SK-N-SH (cell line): ENCODE measurements at regions not wholly inside any gene's neighbourhood (a gene's known extent, or its start where the extent isn't known, plus 50 kb on each side); places are given as distances from the start of the nearest gene placed in this dataset.

ENCODE experiments used
- CTCF ChIA-PET: fragments of 300-600, 350-600 bp; formaldehyde crosslinking; extraction: SDS; loops from one replicate; lab custom pipeline; 2021; lab: Yijun Ruan, JAX
- POLR2A ChIA-PET: fragments of 350-600 bp; sonication (Branson Sonifier 250); formaldehyde crosslinking; extraction: SDS; loops from one replicate; lab custom pipeline; 2020; ENCODE audit warnings: antibody characterized with exemption, inconsistent platforms; lab: Yijun Ruan, JAX
- DNase-seq: peaks from one replicate; pipeline ENCODE4 v3.0.0; 2012
- H2AFZ ChIP-seq: fragments of 200-600 bp; sonication (generic); 2 replicates; pipeline ENCODE4 v1.8.1; 2016; ENCODE audit warnings: antibody characterized with exemption, mild to moderate bottlenecking, low read depth
- H3F3A ChIP-seq: fragments of 200-600 bp; sonication (generic); replicated peaks from 2 replicates; pipeline ENCODE3; 2016; ENCODE audit warnings: antibody characterized with exemption, mild to moderate bottlenecking; ENCODE audit not compliant: insufficient read depth
- H3K27ac ChIP-seq, 2 experiments: fragments of 200-500 bp in 1 of 2; fragments of 200-600 bp in 1 of 2; sonication (Bioruptor generic) in 1 of 2; sonication (generic), shearing (Covaris generic) in 1 of 2; 2 replicates each; pipeline versions ENCODE4 v1.5.1 to v1.6.1; 2014 to 2016; ENCODE audit warnings: low read depth in 2 of 2, inconsistent platforms in 1 of 2, low read length in 1 of 2, mild to moderate bottlenecking in 1 of 2, mixed read lengths in 1 of 2
- H3K27me3 ChIP-seq: fragments of 200-600 bp; sonication (generic), shearing (Covaris generic); 2 replicates; pipeline ENCODE4 v1.6.1; 2016; ENCODE audit warnings: mixed run types; ENCODE audit not compliant: insufficient read depth
- H3K36me3 ChIP-seq, 2 experiments: fragments of 200-500 bp in 1 of 2; fragments of 200-600 bp in 1 of 2; sonication (Bioruptor generic) in 1 of 2; sonication (generic) in 1 of 2; replicated peaks in 1 of 2; 2 replicates each; pipeline versions ENCODE3 to v1.5.1; 2014 to 2016; ENCODE audit warnings: low read length in 1 of 2, mild to moderate bottlenecking in 1 of 2; ENCODE audit not compliant: insufficient read depth in 2 of 2, control insufficient read depth in 1 of 2
- H3K4me1 ChIP-seq, 2 experiments: fragments of 200-500 bp in 1 of 2; fragments of 200-600 bp in 1 of 2; sonication (Bioruptor generic) in 1 of 2; sonication (generic), shearing (Covaris generic) in 1 of 2; 2 replicates each; pipeline versions ENCODE4 v1.5.1 to v1.6.1; 2014 to 2016; ENCODE audit warnings: low read depth in 1 of 2, low read length in 1 of 2, mixed run types in 1 of 2; ENCODE audit not compliant: insufficient read depth in 2 of 2, control insufficient read depth in 1 of 2
- H3K4me2 ChIP-seq: fragments of 200-600 bp; sonication (generic), shearing (Covaris generic); 2 replicates; pipeline ENCODE4 v1.6.1; 2017; ENCODE audit warnings: mixed run types
- H3K4me3 ChIP-seq, 2 experiments: fragments of 200-500 bp in 1 of 2; fragments of 200-600 bp in 1 of 2; sonication (Bioruptor generic) in 1 of 2; sonication (generic), shearing (Covaris generic) in 1 of 2; 2 replicates each; pipeline versions ENCODE4 v1.5.1 to v1.8.1; 2014 to 2016; ENCODE audit warnings: low read depth in 2 of 2, inconsistent platforms in 1 of 2, low read length in 1 of 2, mild to moderate bottlenecking in 1 of 2, mixed read lengths in 1 of 2, moderate library complexity in 1 of 2
- H3K79me2 ChIP-seq: fragments of 200-600 bp; sonication (generic); 2 replicates; pipeline ENCODE4 v1.8.1; 2017; ENCODE audit warnings: mild to moderate bottlenecking; ENCODE audit not compliant: insufficient read depth
- H3K9ac ChIP-seq: fragments of 200-600 bp; sonication (generic); 2 replicates; pipeline ENCODE4 v1.6.1; 2017; ENCODE audit warnings: mixed run types
- H3K9me2 ChIP-seq: fragments of 200-600 bp; sonication (generic); 2 replicates; pipeline ENCODE4 v1.6.1; 2017; ENCODE audit warnings: mixed run types
- H3K9me3 ChIP-seq: fragments of 200-600 bp; sonication (generic); 2 replicates; pipeline ENCODE4 v1.6.1; 2017; ENCODE audit warnings: mixed run types, mild to moderate bottlenecking, moderate library complexity
- H4K20me1 ChIP-seq: fragments of 200-600 bp; sonication (generic); 2 replicates; pipeline ENCODE4 v1.6.1; 2017; ENCODE audit warnings: mild to moderate bottlenecking, mixed run types; ENCODE audit not compliant: insufficient read depth
- EZH2phosphoT487 ChIP-seq: fragments of 200-600 bp; sonication (generic); IDR thresholded peaks from 2 replicates; pipeline ENCODE4 v1.6.1; 2017; ENCODE audit warnings: low read depth, mixed run types, mild to moderate bottlenecking, antibody characterized with exemption, moderate library complexity, borderline replicate concordance
- FOSL2 ChIP-seq: IDR thresholded peaks from 2 replicates; pipeline ENCODE4 v1.4.0; 2012; ENCODE audit warnings: low read depth, mild to moderate bottlenecking, moderate library complexity, borderline replicate concordance
- IRF3 ChIP-seq: fragments of 150-350 bp; IDR thresholded peaks from 2 replicates; pipeline ENCODE4 v1.6.1; 2016; ENCODE audit warnings: mild to moderate bottlenecking, low read depth, low read length
- RFX5 ChIP-seq: IDR thresholded peaks from 2 replicates; pipeline ENCODE4 v1.6.1; 2012; ENCODE audit warnings: mild to moderate bottlenecking, improper control_type of control experiment, low read length
- RXRA ChIP-seq: IDR thresholded peaks from 2 replicates; pipeline ENCODE4 v1.4.0; 2012; ENCODE audit warnings: low read depth, mild to moderate bottlenecking, borderline replicate concordance
- TAF1 ChIP-seq: IDR thresholded peaks from 2 replicates; pipeline ENCODE4 v1.6.1; 2012; ENCODE audit warnings: low read depth, mild to moderate bottlenecking, low read length, moderate library complexity, borderline replicate concordance
- USF2 ChIP-seq: fragments of 150-350 bp; IDR thresholded peaks from 2 replicates; pipeline ENCODE4 v1.6.1; 2017; ENCODE audit warnings: antibody characterized with exemption, low read length, low read depth, borderline replicate concordance
- ZBTB33 ChIP-seq: IDR thresholded peaks from 2 replicates; pipeline ENCODE4 v1.4.0; 2012; ENCODE audit warnings: low read depth, borderline replicate concordance
- WGBS: methylation state at CpG from one replicate; pipeline ENCODE4 v1.1.6; 2017; ENCODE audit warnings: low lambda C conversion rate; 5-methylcytosine and 5-hydroxymethylcytosine counted together
- TF ChIP-seq, protein P1 (sequence below): IDR thresholded peaks from 2 replicates; pipeline ENCODE4 v1.4.0; 2012; ENCODE audit warnings: low read depth
- TF ChIP-seq, protein P2 (sequence below): fragments of 200-600 bp; sonication (generic); IDR thresholded peaks from 2 replicates; pipeline ENCODE4 v1.6.1; 2017; ENCODE audit warnings: antibody characterized with exemption, mild to moderate bottlenecking, moderate library complexity

- 88% methylated on average over 7 of the region's 7 CpGs for WGBS
- ChIA-PET POLR2A (no interaction called here), CTCF (no interaction called here)
- no peaks in the 10 kb centered on the region for H3K27me3 ChIP-seq
- no peaks in the 10 kb centered on the region for H3K9me2 ChIP-seq
- H4K20me1 ChIP-seq: no peaks in the 10 kb centered on the region
- peaks cover 0 to 22% of the 10 kb centered on the region in 2 experiments; a peak in 3 of 4 replicates for H3K4me1 ChIP-seq
- H2AFZ ChIP-seq: no peak overlapping the region
- peaks cover 7% of the 10 kb centered on the region for H3F3A ChIP-seq
- peaks cover 15% of the 10 kb centered on the region; the same call in 1 of the 2 replicates for H3K9me3 ChIP-seq
- no peaks in the 10 kb centered on the region for H3K36me3 ChIP-seq
- H3K9ac ChIP-seq: no peak overlapping the region
- no peak overlapping the region for H3K27ac ChIP-seq
- no peaks in the 10 kb centered on the region for H3K79me2 ChIP-seq
- TF ChIP-seq, protein P1, sequence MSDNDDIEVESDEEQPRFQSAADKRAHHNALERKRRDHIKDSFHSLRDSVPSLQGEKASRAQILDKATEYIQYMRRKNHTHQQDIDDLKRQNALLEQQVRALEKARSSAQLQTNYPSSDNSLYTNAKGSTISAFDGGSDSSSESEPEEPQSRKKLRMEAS: no peak
- TF ChIP-seq IRF3 (no peak), TAF1 (no peak), USF2 (no peak), RXRA (no peak), ZBTB33 (no peak)
- TF ChIP-seq, protein P2, sequence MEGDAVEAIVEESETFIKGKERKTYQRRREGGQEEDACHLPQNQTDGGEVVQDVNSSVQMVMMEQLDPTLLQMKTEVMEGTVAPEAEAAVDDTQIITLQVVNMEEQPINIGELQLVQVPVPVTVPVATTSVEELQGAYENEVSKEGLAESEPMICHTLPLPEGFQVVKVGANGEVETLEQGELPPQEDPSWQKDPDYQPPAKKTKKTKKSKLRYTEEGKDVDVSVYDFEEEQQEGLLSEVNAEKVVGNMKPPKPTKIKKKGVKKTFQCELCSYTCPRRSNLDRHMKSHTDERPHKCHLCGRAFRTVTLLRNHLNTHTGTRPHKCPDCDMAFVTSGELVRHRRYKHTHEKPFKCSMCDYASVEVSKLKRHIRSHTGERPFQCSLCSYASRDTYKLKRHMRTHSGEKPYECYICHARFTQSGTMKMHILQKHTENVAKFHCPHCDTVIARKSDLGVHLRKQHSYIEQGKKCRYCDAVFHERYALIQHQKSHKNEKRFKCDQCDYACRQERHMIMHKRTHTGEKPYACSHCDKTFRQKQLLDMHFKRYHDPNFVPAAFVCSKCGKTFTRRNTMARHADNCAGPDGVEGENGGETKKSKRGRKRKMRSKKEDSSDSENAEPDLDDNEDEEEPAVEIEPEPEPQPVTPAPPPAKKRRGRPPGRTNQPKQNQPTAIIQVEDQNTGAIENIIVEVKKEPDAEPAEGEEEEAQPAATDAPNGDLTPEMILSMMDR: no peak
- TF ChIP-seq, all 33 proteins: peak for 0
- no peak overlapping the region for H3K4me2 ChIP-seq
- no peak for DNase-seq
- H3K4me3 ChIP-seq: no peak overlapping the region
Measured at GRCh38 chr7:46292741-46293140, 371.7 kb upstream of the IGFBP3 start.

- H3K4me3 ChIP-seq: no peak overlapping the region
- H3F3A ChIP-seq: peaks cover 7% of the 10 kb centered on the region
- DNase-seq: no peak
- H3K4me2 ChIP-seq: peak overlapping the region; percentile 64
- POLR2A ChIA-PET: no interaction called here
- H3K79me2 ChIP-seq: no peaks in the 10 kb centered on the region
- H3K27me3 ChIP-seq: no peaks in the 10 kb centered on the region
- H2AFZ ChIP-seq: peak overlapping the region; percentile 87
- no peaks in the 10 kb centered on the region for H4K20me1 ChIP-seq
- H3K9ac ChIP-seq: peak overlapping the region; percentile 37; the same call in 1 of the 2 replicates
- H3K27ac ChIP-seq: peak overlapping the region in 1 of 2 experiments; percentile 60; a peak in 2 of 4 replicates
- TF ChIP-seq RFX5 (no peak), FOSL2 (peak; percentile 17; the same call in 1 of the 2 replicates), EZH2phosphoT487 (no peak)
- no peaks in the 10 kb centered on the region for H3K36me3 ChIP-seq
- 0 out of 2 replicates have a peak, but pooled peaks cover 4% of the 10 kb centered on the region for H3K9me3 ChIP-seq
- peaks cover 0 to 22% of the 10 kb centered on the region in 2 experiments; a peak in 3 of 4 replicates for H3K4me1 ChIP-seq
- H3K9me2 ChIP-seq: no peaks in the 10 kb centered on the region
- CTCF ChIA-PET: interaction anchor here (0.7 kb wide), 1 partner anchor 337 kb away, joined by 3 read pairs; no protein-coding TSS in a partner anchor
- WGBS: 71% methylated on average over 4 of the region's 4 CpGs
Measured at GRCh38 chr7:46291601-46292150, 370.6 kb upstream of the IGFBP3 start.
